ENCODE measurements at regions not wholly inside any gene's neighbourhood (a gene's known extent, or its start where the extent isn't known, plus 50 kb on each side); places are given as distances from the start of the nearest gene placed in this dataset.

GRCh38 chr17:33481652-33482051 is 188.6 kb upstream of the ASIC2 start:
- TF ChIP-seq POLR2A (IDR thresholded peaks at IDR 0.05) (no peak), CTCF (IDR thresholded peaks at IDR 0.05) (no peak)
